ENCODE measurements at regions not wholly inside any gene's neighbourhood (a gene's known extent, or its start where the extent isn't known, plus 50 kb on each side); places are given as distances from the start of the nearest gene placed in this dataset.

GRCh38 chr5:109953761-109954160 lies 264.0 kb downstream of the MAN2A1 start:
- Histone ChIP-seq H3K36me3 (ENCODE audit: control insufficient read depth, insufficient read depth, low read length) (no peaks in the 10 kb centered on the region), H3K4me3 (ENCODE audit: low read depth, low read length) (no peak overlapping the region), H3K27me3 (ENCODE audit: control insufficient read depth, insufficient read depth, low read length) (no peaks in the 10 kb centered on the region)
- FAIRE-seq (no peak), DNase-seq (ENCODE audit: low read depth) (no peak)
- TF ChIP-seq CTCF (IDR thresholded peaks at IDR 0.05; ENCODE audit: insufficient read depth, low read length, severe bottlenecking): no peak

GRCh38 chr5:109956884-109957283 lies 267.2 kb downstream of the MAN2A1 start:
- H3K36me3 ChIP-seq (ENCODE audit: control insufficient read depth, insufficient read depth, low read length): no peaks in the 10 kb centered on the region
- no peak for TF ChIP-seq CTCF (IDR thresholded peaks at IDR 0.05; ENCODE audit: insufficient read depth, low read length, severe bottlenecking)
- H3K4me3 ChIP-seq (ENCODE audit: low read depth, low read length): no peak overlapping the region
- no peak for FAIRE-seq
- DNase-seq (ENCODE audit: low read depth): no peak
- no peaks in the 10 kb centered on the region for H3K27me3 ChIP-seq (ENCODE audit: control insufficient read depth, insufficient read depth, low read length)

GRCh38 chr5:109958082-109958481 lies 268.4 kb downstream of the MAN2A1 start:
- TF ChIP-seq CTCF (IDR thresholded peaks at IDR 0.05; ENCODE audit: insufficient read depth, low read length, severe bottlenecking): no peak
- Histone ChIP-seq H3K27me3 (ENCODE audit: control insufficient read depth, insufficient read depth, low read length) (no peaks in the 10 kb centered on the region), H3K36me3 (ENCODE audit: control insufficient read depth, insufficient read depth, low read length) (no peaks in the 10 kb centered on the region), H3K4me3 (ENCODE audit: low read depth, low read length) (no peak overlapping the region)
- FAIRE-seq (no peak), DNase-seq (ENCODE audit: low read depth) (no peak)

- Histone ChIP-seq H3K36me3 (ENCODE audit: control insufficient read depth, insufficient read depth, low read length) (no peaks in the 10 kb centered on the region), H3K27me3 (ENCODE audit: control insufficient read depth, insufficient read depth, low read length) (no peaks in the 10 kb centered on the region), H3K4me3 (ENCODE audit: low read depth, low read length) (no peak overlapping the region)
- DNase-seq (ENCODE audit: low read depth) (no peak), FAIRE-seq (no peak)
- TF ChIP-seq CTCF (IDR thresholded peaks at IDR 0.05; ENCODE audit: insufficient read depth, low read length, severe bottlenecking): peak; percentile 8
Measured at GRCh38 chr5:109959652-109960051, 269.9 kb downstream of the MAN2A1 start.

GRCh38 chr5:109961751-109962150 lies 272.0 kb downstream of the MAN2A1 start:
- no peak for TF ChIP-seq CTCF (IDR thresholded peaks at IDR 0.05; ENCODE audit: insufficient read depth, low read length, severe bottlenecking)
- no peaks in the 10 kb centered on the region for H3K27me3 ChIP-seq (ENCODE audit: control insufficient read depth, insufficient read depth, low read length)
- no peak overlapping the region for H3K4me3 ChIP-seq (ENCODE audit: low read depth, low read length)
- DNase-seq (ENCODE audit: low read depth): no peak
- H3K36me3 ChIP-seq (ENCODE audit: control insufficient read depth, insufficient read depth, low read length): no peaks in the 10 kb centered on the region
- FAIRE-seq: no peak

- DNase-seq (ENCODE audit: low read depth): no peak
- H3K4me3 ChIP-seq (ENCODE audit: low read depth, low read length): no peak overlapping the region
- H3K36me3 ChIP-seq (ENCODE audit: control insufficient read depth, insufficient read depth, low read length): no peaks in the 10 kb centered on the region
- H3K27me3 ChIP-seq (ENCODE audit: control insufficient read depth, insufficient read depth, low read length): no peaks in the 10 kb centered on the region
- no peak for TF ChIP-seq CTCF (IDR thresholded peaks at IDR 0.05; ENCODE audit: insufficient read depth, low read length, severe bottlenecking)
- FAIRE-seq: no peak
Measured at GRCh38 chr5:109962882-109963603, 273.3 kb downstream of the MAN2A1 start.
